ENCODE measurements at regions not wholly inside any gene's neighbourhood (a gene's known extent, or its start where the extent isn't known, plus 50 kb on each side); places are given as distances from the start of the nearest gene placed in this dataset.
"Not testable (repeated sequence)": the region's sequence is repeated elsewhere in the genome, so short reads cannot be mapped to it uniquely, and the experiment has no call there.

GRCh38 chr5:126053630-126054029 lies 369.6 kb upstream of the GRAMD2B start:
- H3K27ac ChIP-seq (ENCODE audit: low read depth, low read length) = no peak overlapping the region
- no peaks in the 10 kb centered on the region for H3K36me3 ChIP-seq (ENCODE audit: control insufficient read depth in 3 of 3, insufficient read depth in 3 of 3, low read length in 3 of 3)
- no peaks in the 10 kb centered on the region for H3K4me1 ChIP-seq (ENCODE audit: control insufficient read depth in 3 of 3, insufficient read depth in 3 of 3, low read length in 3 of 3)
- H3K9ac ChIP-seq (ENCODE audit: low read depth in 1 of 3, low read length in 3 of 3) = no peak overlapping the region
- H3K4me3 ChIP-seq (ENCODE audit: low read length in 3 of 3) = no peak overlapping the region
- no peaks in the 10 kb centered on the region for H3K9me3 ChIP-seq (ENCODE audit: control insufficient read depth in 3 of 3, low read length in 3 of 3)
- H3K27me3 ChIP-seq (ENCODE audit: control insufficient read depth in 3 of 3, insufficient read depth in 3 of 3, low read length in 3 of 3) = no peaks in the 10 kb centered on the region

- Histone ChIP-seq H3K36me3 (ENCODE audit: control insufficient read depth in 3 of 3, insufficient read depth in 3 of 3, low read length in 3 of 3) (no peaks in the 10 kb centered on the region), H3K27me3 (ENCODE audit: control insufficient read depth in 3 of 3, insufficient read depth in 3 of 3, low read length in 3 of 3) (no peaks in the 10 kb centered on the region), H3K9me3 (ENCODE audit: control insufficient read depth in 3 of 3, low read length in 3 of 3) (no peaks in the 10 kb centered on the region), H3K9ac (ENCODE audit: low read depth in 1 of 3, low read length in 3 of 3) (no peak overlapping the region), H3K4me3 (ENCODE audit: low read length in 3 of 3) (no peak overlapping the region), H3K27ac (ENCODE audit: low read depth, low read length) (no peak overlapping the region), H3K4me1 (ENCODE audit: control insufficient read depth in 3 of 3, insufficient read depth in 3 of 3, low read length in 3 of 3) (no peaks in the 10 kb centered on the region)
These were observed 368.4 kb upstream of the GRAMD2B start for GRCh38 chr5:126054577-126055347.

GRCh38 chr5:126055348-126055729 lies 367.9 kb upstream of the GRAMD2B start:
- H3K27me3 ChIP-seq (ENCODE audit: control insufficient read depth in 3 of 3, insufficient read depth in 3 of 3, low read length in 3 of 3) = no peaks in the 10 kb centered on the region
- H3K4me1 ChIP-seq (ENCODE audit: control insufficient read depth in 3 of 3, insufficient read depth in 3 of 3, low read length in 3 of 3) = no peaks in the 10 kb centered on the region
- H3K36me3 ChIP-seq (ENCODE audit: control insufficient read depth in 3 of 3, insufficient read depth in 3 of 3, low read length in 3 of 3) = no peaks in the 10 kb centered on the region
- H3K9me3 ChIP-seq (ENCODE audit: control insufficient read depth in 3 of 3, low read length in 3 of 3) = no peaks in the 10 kb centered on the region
- H3K27ac ChIP-seq (ENCODE audit: low read depth, low read length) = no peak overlapping the region
- no peak overlapping the region for H3K9ac ChIP-seq (ENCODE audit: low read depth in 1 of 3, low read length in 3 of 3)
- H3K4me3 ChIP-seq (ENCODE audit: low read length in 3 of 3) = no peak overlapping the region

GRCh38 chr5:126056352-126056751 lies 366.9 kb upstream of the GRAMD2B start:
- no peaks in the 10 kb centered on the region for H3K36me3 ChIP-seq (ENCODE audit: control insufficient read depth in 3 of 3, insufficient read depth in 3 of 3, low read length in 3 of 3)
- no peaks in the 10 kb centered on the region for H3K27me3 ChIP-seq (ENCODE audit: control insufficient read depth in 3 of 3, insufficient read depth in 3 of 3, low read length in 3 of 3)
- H3K27ac ChIP-seq (ENCODE audit: low read depth, low read length) = no peak overlapping the region
- H3K4me3 ChIP-seq (ENCODE audit: low read length in 3 of 3) = no peak overlapping the region
- no peaks in the 10 kb centered on the region for H3K4me1 ChIP-seq (ENCODE audit: control insufficient read depth in 3 of 3, insufficient read depth in 3 of 3, low read length in 3 of 3)
- H3K9ac ChIP-seq (ENCODE audit: low read depth in 1 of 3, low read length in 3 of 3) = no peak overlapping the region
- no peaks in the 10 kb centered on the region for H3K9me3 ChIP-seq (ENCODE audit: control insufficient read depth in 3 of 3, low read length in 3 of 3)

- Histone ChIP-seq H3K27ac (ENCODE audit: low read depth, low read length) (no peak overlapping the region), H3K4me1 (ENCODE audit: control insufficient read depth in 3 of 3, insufficient read depth in 3 of 3, low read length in 3 of 3) (no peaks in the 10 kb centered on the region), H3K9me3 (ENCODE audit: control insufficient read depth in 3 of 3, low read length in 3 of 3) (no peaks in the 10 kb centered on the region), H3K9ac (ENCODE audit: low read depth in 1 of 3, low read length in 3 of 3) (no peak overlapping the region), H3K4me3 (ENCODE audit: low read length in 3 of 3) (no peak overlapping the region), H3K36me3 (ENCODE audit: control insufficient read depth in 3 of 3, insufficient read depth in 3 of 3, low read length in 3 of 3) (no peaks in the 10 kb centered on the region), H3K27me3 (ENCODE audit: control insufficient read depth in 3 of 3, insufficient read depth in 3 of 3, low read length in 3 of 3) (no peaks in the 10 kb centered on the region)
These were observed 366.2 kb upstream of the GRAMD2B start for GRCh38 chr5:126056851-126057622.

GRCh38 chr5:126058392-126058791 lies 364.8 kb upstream of the GRAMD2B start:
- not testable (repeated sequence) for H3K27me3 ChIP-seq (ENCODE audit: control insufficient read depth in 3 of 3, insufficient read depth in 3 of 3, low read length in 3 of 3); H3K4me1 ChIP-seq (ENCODE audit: control insufficient read depth in 3 of 3, insufficient read depth in 3 of 3, low read length in 3 of 3); H3K27ac ChIP-seq (ENCODE audit: low read depth, low read length); H3K9ac ChIP-seq (ENCODE audit: low read depth in 1 of 3, low read length in 3 of 3); H3K4me3 ChIP-seq (ENCODE audit: low read length in 3 of 3); H3K9me3 ChIP-seq (ENCODE audit: control insufficient read depth in 3 of 3, low read length in 3 of 3); H3K36me3 ChIP-seq (ENCODE audit: control insufficient read depth in 3 of 3, insufficient read depth in 3 of 3, low read length in 3 of 3)

- no peaks in the 10 kb centered on the region for H3K9me3 ChIP-seq (ENCODE audit: control insufficient read depth in 3 of 3, low read length in 3 of 3)
- no peak overlapping the region for H3K9ac ChIP-seq (ENCODE audit: low read depth in 1 of 3, low read length in 3 of 3)
- H3K27me3 ChIP-seq (ENCODE audit: control insufficient read depth in 3 of 3, insufficient read depth in 3 of 3, low read length in 3 of 3) = no peaks in the 10 kb centered on the region
- H3K36me3 ChIP-seq (ENCODE audit: control insufficient read depth in 3 of 3, insufficient read depth in 3 of 3, low read length in 3 of 3) = no peaks in the 10 kb centered on the region
- no peak overlapping the region for H3K4me3 ChIP-seq (ENCODE audit: low read length in 3 of 3)
- H3K4me1 ChIP-seq (ENCODE audit: control insufficient read depth in 3 of 3, insufficient read depth in 3 of 3, low read length in 3 of 3) = no peaks in the 10 kb centered on the region
- H3K27ac ChIP-seq (ENCODE audit: low read depth, low read length) = no peak overlapping the region
These were observed 360.6 kb upstream of the GRAMD2B start for GRCh38 chr5:126062398-126063221.

GRCh38 chr5:126065061-126065460 lies 358.1 kb upstream of the GRAMD2B start:
- H3K27ac ChIP-seq (ENCODE audit: low read depth, low read length) = no peak overlapping the region
- H3K9me3 ChIP-seq (ENCODE audit: control insufficient read depth in 3 of 3, low read length in 3 of 3) = no peaks in the 10 kb centered on the region
- H3K27me3 ChIP-seq (ENCODE audit: control insufficient read depth in 3 of 3, insufficient read depth in 3 of 3, low read length in 3 of 3) = no peaks in the 10 kb centered on the region
- no peaks in the 10 kb centered on the region for H3K36me3 ChIP-seq (ENCODE audit: control insufficient read depth in 3 of 3, insufficient read depth in 3 of 3, low read length in 3 of 3)
- H3K9ac ChIP-seq (ENCODE audit: low read depth in 1 of 3, low read length in 3 of 3) = no peak overlapping the region
- no peaks in the 10 kb centered on the region for H3K4me1 ChIP-seq (ENCODE audit: control insufficient read depth in 3 of 3, insufficient read depth in 3 of 3, low read length in 3 of 3)
- H3K4me3 ChIP-seq (ENCODE audit: low read length in 3 of 3) = no peak overlapping the region

GRCh38 chr5:126066836-126067235 lies 356.4 kb upstream of the GRAMD2B start:
- Histone ChIP-seq H3K4me3 (ENCODE audit: low read length in 3 of 3) (no peak overlapping the region), H3K27ac (ENCODE audit: low read depth, low read length) (no peak overlapping the region), H3K36me3 (ENCODE audit: control insufficient read depth in 3 of 3, insufficient read depth in 3 of 3, low read length in 3 of 3) (no peaks in the 10 kb centered on the region), H3K27me3 (ENCODE audit: control insufficient read depth in 3 of 3, insufficient read depth in 3 of 3, low read length in 3 of 3) (no peaks in the 10 kb centered on the region), H3K9me3 (ENCODE audit: control insufficient read depth in 3 of 3, low read length in 3 of 3) (no peaks in the 10 kb centered on the region), H3K4me1 (ENCODE audit: control insufficient read depth in 3 of 3, insufficient read depth in 3 of 3, low read length in 3 of 3) (no peaks in the 10 kb centered on the region), H3K9ac (ENCODE audit: low read depth in 1 of 3, low read length in 3 of 3) (no peak overlapping the region)

GRCh38 chr5:126067404-126067803 lies 355.8 kb upstream of the GRAMD2B start:
- H3K9ac ChIP-seq (ENCODE audit: low read depth in 1 of 3, low read length in 3 of 3) = no peak overlapping the region
- H3K4me3 ChIP-seq (ENCODE audit: low read length in 3 of 3) = no peak overlapping the region
- no peaks in the 10 kb centered on the region for H3K9me3 ChIP-seq (ENCODE audit: control insufficient read depth in 3 of 3, low read length in 3 of 3)
- no peaks in the 10 kb centered on the region for H3K27me3 ChIP-seq (ENCODE audit: control insufficient read depth in 3 of 3, insufficient read depth in 3 of 3, low read length in 3 of 3)
- no peaks in the 10 kb centered on the region for H3K36me3 ChIP-seq (ENCODE audit: control insufficient read depth in 3 of 3, insufficient read depth in 3 of 3, low read length in 3 of 3)
- H3K4me1 ChIP-seq (ENCODE audit: control insufficient read depth in 3 of 3, insufficient read depth in 3 of 3, low read length in 3 of 3) = no peaks in the 10 kb centered on the region
- H3K27ac ChIP-seq (ENCODE audit: low read depth, low read length) = no peak overlapping the region
